HCT116 (cell line): ENCODE measurements at regions not wholly inside any gene's neighbourhood (a gene's known extent, or its start where the extent isn't known, plus 50 kb on each side); places are given as distances from the start of the nearest gene placed in this dataset.

Experiments used
- CTCF ChIP-seq, 3 experiments: fragments of 200-600 bp in 1 of 3; sonication (generic) in 1 of 3; IDR thresholded peaks in 2 of 3; conservative IDR thresholded peaks in 1 of 3; 2 replicates each; pipeline ENCODE4 v1.5.1; 2012 to 2017; ENCODE audit warnings: low read depth in 2 of 3, low read length in 2 of 3, antibody characterized with exemption in 1 of 3, borderline replicate concordance in 1 of 3, control low read depth in 1 of 3, mild to moderate bottlenecking in 1 of 3, mixed read lengths in 1 of 3, mixed run types in 1 of 3, moderate library complexity in 1 of 3; ENCODE audit not compliant: insufficient read depth in 1 of 3
- EZH2 ChIP-seq: fragments of 200-600 bp; sonication (generic); IDR thresholded peaks from 2 replicates; pipeline ENCODE4 v1.6.1; 2017; ENCODE audit warnings: antibody characterized with exemption, mixed run types
- EZH2phosphoT487 ChIP-seq: fragments of 200-600 bp; IDR thresholded peaks from 2 replicates; pipeline ENCODE4 v1.6.1; 2018; ENCODE audit warnings: antibody characterized with exemption, borderline replicate concordance
- JUND ChIP-seq: IDR thresholded peaks from 2 replicates; pipeline ENCODE4 v1.6.1; 2012
- POLR2A ChIP-seq: IDR thresholded peaks from 2 replicates; pipeline ENCODE4 v1.7.0; 2011; ENCODE audit warnings: borderline replicate concordance; ENCODE audit not compliant: insufficient read depth, insufficient read length; ENCODE audit errors: extremely low read depth
- POLR2AphosphoS5 ChIP-seq: IDR thresholded peaks from 2 replicates; pipeline ENCODE4 v1.6.1; 2011; ENCODE audit warnings: mild to moderate bottlenecking, low read depth, low read length, moderate library complexity
- RAD21 ChIP-seq: IDR thresholded peaks from 2 replicates; pipeline ENCODE4 v1.6.1; 2012; ENCODE audit warnings: low read depth, mild to moderate bottlenecking
- REST ChIP-seq: IDR thresholded peaks from 2 replicates; pipeline ENCODE4 v1.6.1; 2012; ENCODE audit warnings: low read depth
- SP1 ChIP-seq: IDR thresholded peaks from 2 replicates; pipeline ENCODE4 v1.6.1; 2012; ENCODE audit warnings: low read depth
- TCF7L2 ChIP-seq: IDR thresholded peaks from 2 replicates; pipeline ENCODE4 v1.7.0; 2011; ENCODE audit warnings: borderline replicate concordance, inconsistent platforms; ENCODE audit not compliant: insufficient read depth, insufficient read length; ENCODE audit errors: extremely low read depth
- ZFX ChIP-seq: fragments of 450-650 bp; IDR thresholded peaks from 2 replicates; pipeline ENCODE4 v1.6.1; 2017
- TF ChIP-seq, protein P1 (sequence below): IDR thresholded peaks from 2 replicates; pipeline ENCODE4 v1.6.1; 2012

- TF ChIP-seq CTCF (IDR thresholded peaks at IDR 0.05 in 2 of 3, conservative IDR thresholded peaks at IDR 0.05 in 1 of 3; ENCODE audit: borderline replicate concordance in 1 of 3, insufficient read depth in 1 of 3, low read depth in 2 of 3, low read length in 2 of 3) = no peak
- TF ChIP-seq SP1 = no peak
- no peak for TF ChIP-seq POLR2AphosphoS5
- no peak for TF ChIP-seq JUND
- TF ChIP-seq POLR2A = no peak
- TF ChIP-seq ZFX = no peak
- TF ChIP-seq TCF7L2 = no peak
- TF ChIP-seq RAD21 = no peak
- no peak for TF ChIP-seq REST
- TF ChIP-seq, protein P1, sequence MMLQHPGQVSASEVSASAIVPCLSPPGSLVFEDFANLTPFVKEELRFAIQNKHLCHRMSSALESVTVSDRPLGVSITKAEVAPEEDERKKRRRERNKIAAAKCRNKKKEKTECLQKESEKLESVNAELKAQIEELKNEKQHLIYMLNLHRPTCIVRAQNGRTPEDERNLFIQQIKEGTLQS = no peak
- TF ChIP-seq EZH2phosphoT487 = no peak
- no peak for TF ChIP-seq EZH2
Measured at GRCh38 chr7:83708531-83708930, 59.6 kb upstream of the SEMA3E start.
